Adrenal gland (tissue), 5 donors: ENCODE measurements at regions not wholly inside any gene's neighbourhood (a gene's known extent, or its start where the extent isn't known, plus 50 kb on each side); places are given as distances from the start of the nearest gene placed in this dataset.

Source experiments
- CTCF ChIP-seq, 6 experiments: fragments of 450-650 bp in 4 of 6; fragments of 200-600 bp in 2 of 6; sonication (generic) in 1 of 6; IDR thresholded peaks; 1 replicate in 5 of 6; 2 replicates in 1 of 6; pipeline versions ENCODE4 v1.5.1 to v1.8.0; 2016 to 2021; ENCODE audit warnings: antibody characterized with exemption in 6 of 6, mild to moderate bottlenecking in 2 of 6, moderate library complexity in 1 of 6
- POLR2A ChIP-seq, 2 donors: fragments of 450-650 bp; IDR thresholded peaks; one replicate each; pipeline ENCODE4 v1.6.1; 2017; ENCODE audit warnings: antibody characterized with exemption in 2 of 2, mild to moderate bottlenecking in 2 of 2, moderate library complexity in 1 of 2
- donor health status: DM: no; HTN: no; CAD: no.

- no peak for TF ChIP-seq CTCF (IDR thresholded peaks at IDR 0.05)
- TF ChIP-seq POLR2A (IDR thresholded peaks at IDR 0.05) = no peak
Measured at GRCh38 chr9:29416204-29416603, 1842.9 kb upstream of the C9orf72 start.
